ENCODE measurements at regions not wholly inside any gene's neighbourhood (a gene's known extent, or its start where the extent isn't known, plus 50 kb on each side); places are given as distances from the start of the nearest gene placed in this dataset.
A peak's percentile ranks its signal among the peaks of the same experiment; 100 is the strongest.

DNA sequence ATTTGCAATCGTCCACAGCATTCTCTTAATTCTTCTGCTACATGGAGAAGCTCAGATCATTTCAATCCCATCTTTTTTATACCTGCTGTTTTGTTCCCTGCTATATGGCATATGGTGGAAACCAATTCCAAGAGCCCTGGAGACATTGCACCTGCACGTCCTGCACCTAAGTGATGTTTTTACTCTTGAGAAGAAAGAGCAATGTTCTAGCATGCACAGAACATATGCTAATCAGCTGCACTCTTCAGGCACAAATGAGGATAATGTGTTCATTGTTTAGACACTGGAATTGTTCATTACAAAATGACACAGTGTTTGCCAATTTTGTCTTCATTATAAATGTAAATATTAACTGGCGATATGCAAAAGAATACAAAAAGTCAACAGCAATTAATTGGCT lies 935.8 kb downstream of the TLE4 start:
- Histone ChIP-seq H3K27me3 (ENCODE audit: control insufficient read depth in 3 of 3, insufficient read depth in 3 of 3, low read depth in 1 of 3, low read length in 3 of 3) (no peaks in the 10 kb centered on the region), H3K36me3 (replicated peaks in 1 of 2; ENCODE audit: control insufficient read depth in 2 of 2, insufficient read depth in 2 of 2, low read length in 2 of 2) (no peaks in the 10 kb centered on the region), H3K18ac (ENCODE audit: low read length) (no peak overlapping the region), H3K27ac (replicated peaks; ENCODE audit: low read length) (no peak overlapping the region), H4K8ac (ENCODE audit: low read depth, low read length) (no peak overlapping the region), H3K4me1 (ENCODE audit: control insufficient read depth in 2 of 2, insufficient read depth in 1 of 2, low read depth in 1 of 2, low read length in 2 of 2) (peaks cover 0 to 5% of the 10 kb centered on the region in 2 donors), H4K91ac (ENCODE audit: low read depth, low read length, poor library complexity) (no peak overlapping the region), H3K79me1 (ENCODE audit: low read depth, low read length) (no peaks in the 10 kb centered on the region), H3K9me3 (replicated peaks in 1 of 2; ENCODE audit: control insufficient read depth in 2 of 2, insufficient read depth in 1 of 2, low read depth in 1 of 2, low read length in 2 of 2) (no peaks in the 10 kb centered on the region), H2AK5ac (ENCODE audit: low read depth, low read length) (no peak overlapping the region), H3K4me2 (ENCODE audit: insufficient read depth, low read length, poor library complexity, severe bottlenecking) (no peak overlapping the region), H3K9ac (ENCODE audit: low read depth, low read length, poor library complexity) (no peak overlapping the region), H2BK120ac (ENCODE audit: low read depth, low read length) (no peak overlapping the region), H3K14ac (ENCODE audit: low read length) (no peak overlapping the region), H3K23ac (ENCODE audit: low read depth, low read length, poor library complexity) (no peak overlapping the region), H3K4ac (ENCODE audit: low read length) (no peak overlapping the region), H2AFZ (ENCODE audit: low read length) (no peak overlapping the region), H2BK12ac (ENCODE audit: low read length) (no peak overlapping the region), H2BK5ac (ENCODE audit: low read length) (no peak overlapping the region), H3K4me3 (ENCODE audit: low read length in 2 of 2) (no peak overlapping the region), H2BK15ac (ENCODE audit: low read length) (no peak overlapping the region)
- no CpG with 5 or more reads among the region's 3 CpGs for WGBS, 2 donors (ENCODE audit: extremely low coverage in 2 of 2, insufficient read length in 2 of 2, insufficient replicate concordance in 1 of 2)
- no peak for DNase-seq (ENCODE audit: low spot score)

DNA sequence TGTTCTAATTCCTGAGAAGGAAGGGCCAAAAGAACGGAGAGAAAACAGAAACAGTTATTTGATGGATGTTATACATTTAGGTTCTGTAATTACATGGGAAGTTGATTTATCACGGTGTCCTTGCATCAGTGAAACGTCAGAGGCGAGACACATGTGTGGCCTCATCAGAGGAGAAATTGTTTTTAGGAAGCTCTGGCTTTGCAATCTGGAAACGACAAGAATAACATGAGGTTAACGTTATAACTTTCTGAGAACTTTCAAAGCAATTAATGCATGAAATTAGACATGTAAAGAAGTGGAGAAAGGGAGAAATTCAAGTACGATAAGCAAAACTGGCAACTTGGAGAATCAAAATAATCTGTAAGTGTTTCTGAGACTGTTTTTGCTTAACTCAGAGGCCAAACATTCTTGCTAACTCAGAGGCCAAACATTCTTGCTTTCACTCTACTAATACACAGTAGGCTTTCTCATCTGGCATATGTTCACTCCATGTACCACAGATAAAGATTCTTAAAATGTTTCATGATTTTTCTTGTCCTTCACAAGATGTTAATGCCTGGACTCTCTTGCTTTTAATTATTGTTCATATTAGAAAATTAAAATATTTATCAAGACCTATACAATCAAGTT lies 933.0 kb downstream of the TLE4 start:
- Histone ChIP-seq H3K4me2 (ENCODE audit: insufficient read depth, low read length, poor library complexity, severe bottlenecking) (no peak overlapping the region), H3K27ac (replicated peaks; ENCODE audit: low read length) (no peak overlapping the region), H3K18ac (ENCODE audit: low read length) (no peak overlapping the region), H3K23ac (ENCODE audit: low read depth, low read length, poor library complexity) (no peak overlapping the region), H3K9me3 (replicated peaks in 1 of 2; ENCODE audit: control insufficient read depth in 2 of 2, insufficient read depth in 1 of 2, low read depth in 1 of 2, low read length in 2 of 2) (no peaks in the 10 kb centered on the region), H3K14ac (ENCODE audit: low read length) (no peak overlapping the region), H4K8ac (ENCODE audit: low read depth, low read length) (no peak overlapping the region), H2BK12ac (ENCODE audit: low read length) (no peak overlapping the region), H3K4me3 (ENCODE audit: low read length in 2 of 2) (no peak overlapping the region), H2BK120ac (ENCODE audit: low read depth, low read length) (no peak overlapping the region), H2BK15ac (ENCODE audit: low read length) (no peak overlapping the region), H3K9ac (ENCODE audit: low read depth, low read length, poor library complexity) (no peak overlapping the region), H2AK5ac (ENCODE audit: low read depth, low read length) (no peak overlapping the region), H2AFZ (ENCODE audit: low read length) (no peak overlapping the region), H3K4me1 (ENCODE audit: control insufficient read depth in 2 of 2, insufficient read depth in 1 of 2, low read depth in 1 of 2, low read length in 2 of 2) (peaks cover 0 to 5% of the 10 kb centered on the region in 2 donors), H3K36me3 (replicated peaks in 1 of 2; ENCODE audit: control insufficient read depth in 2 of 2, insufficient read depth in 2 of 2, low read length in 2 of 2) (no peaks in the 10 kb centered on the region), H2BK5ac (ENCODE audit: low read length) (no peak overlapping the region), H3K4ac (ENCODE audit: low read length) (no peak overlapping the region), H3K27me3 (ENCODE audit: control insufficient read depth in 3 of 3, insufficient read depth in 3 of 3, low read depth in 1 of 3, low read length in 3 of 3) (no peaks in the 10 kb centered on the region), H4K91ac (ENCODE audit: low read depth, low read length, poor library complexity) (no peak overlapping the region), H3K79me1 (ENCODE audit: low read depth, low read length) (no peaks in the 10 kb centered on the region)
- no CpG with 5 or more reads among the region's 7 CpGs for WGBS, 2 donors (ENCODE audit: extremely low coverage in 2 of 2, insufficient read length in 2 of 2, insufficient replicate concordance in 1 of 2)
- DNase-seq (ENCODE audit: low spot score): no peak

DNA sequence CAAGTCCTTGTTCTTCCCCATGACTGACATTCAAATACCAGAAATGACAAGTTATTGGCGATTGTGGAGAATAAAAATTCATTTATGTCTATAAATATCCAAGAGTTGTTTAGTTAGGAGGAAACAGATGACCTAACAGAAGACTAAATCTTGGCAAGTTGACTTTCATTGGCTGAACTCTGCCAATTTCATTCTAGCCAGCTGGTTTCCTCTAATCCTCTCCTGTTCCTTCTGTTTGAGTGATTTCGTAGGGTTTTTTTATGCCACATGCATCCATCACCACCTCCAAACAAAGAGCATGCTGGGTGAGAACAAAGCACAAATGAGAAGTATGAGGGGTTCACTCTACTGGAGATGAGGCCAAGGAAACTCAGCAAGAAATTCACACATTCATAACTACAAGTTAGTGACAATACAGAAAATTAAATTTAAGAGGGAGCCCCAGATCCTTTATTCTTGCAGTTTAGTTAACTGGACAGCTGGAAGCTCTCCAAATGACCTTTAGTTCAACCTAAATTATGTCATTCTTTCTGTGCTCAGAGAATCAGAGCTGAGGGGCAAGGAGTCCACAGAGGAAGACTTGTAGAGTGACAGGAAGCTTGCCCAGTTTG lies 932.0 kb downstream of the TLE4 start:
- H3K27me3 ChIP-seq (ENCODE audit: control insufficient read depth in 3 of 3, insufficient read depth in 3 of 3, low read depth in 1 of 3, low read length in 3 of 3): no peaks in the 10 kb centered on the region
- H3K4me1 ChIP-seq (ENCODE audit: control insufficient read depth in 2 of 2, insufficient read depth in 1 of 2, low read depth in 1 of 2, low read length in 2 of 2): peaks cover 0 to 5% of the 10 kb centered on the region in 2 donors
- H3K4me3 ChIP-seq (ENCODE audit: low read length in 2 of 2): no peak overlapping the region
- DNase-seq (ENCODE audit: low spot score): no peak
- H3K18ac ChIP-seq (ENCODE audit: low read length): no peak overlapping the region
- no peaks in the 10 kb centered on the region for H3K36me3 ChIP-seq (replicated peaks in 1 of 2; ENCODE audit: control insufficient read depth in 2 of 2, insufficient read depth in 2 of 2, low read length in 2 of 2)
- H4K91ac ChIP-seq (ENCODE audit: low read depth, low read length, poor library complexity): no peak overlapping the region
- H4K8ac ChIP-seq (ENCODE audit: low read depth, low read length): no peak overlapping the region
- WGBS, 2 donors (ENCODE audit: extremely low coverage in 2 of 2, insufficient read length in 2 of 2, insufficient replicate concordance in 1 of 2): no CpG with 5 or more reads among the region's 2 CpGs
- no peak overlapping the region for H3K27ac ChIP-seq (replicated peaks; ENCODE audit: low read length)
- H3K9me3 ChIP-seq (replicated peaks in 1 of 2; ENCODE audit: control insufficient read depth in 2 of 2, insufficient read depth in 1 of 2, low read depth in 1 of 2, low read length in 2 of 2): no peaks in the 10 kb centered on the region
- H2AFZ ChIP-seq (ENCODE audit: low read length): peak overlapping the region; percentile 57
- H3K14ac ChIP-seq (ENCODE audit: low read length): no peak overlapping the region
- no peak overlapping the region for H2BK120ac ChIP-seq (ENCODE audit: low read depth, low read length)
- H3K4me2 ChIP-seq (ENCODE audit: insufficient read depth, low read length, poor library complexity, severe bottlenecking): no peak overlapping the region
- H3K9ac ChIP-seq (ENCODE audit: low read depth, low read length, poor library complexity): no peak overlapping the region
- no peak overlapping the region for H3K4ac ChIP-seq (ENCODE audit: low read length)
- no peak overlapping the region for H2AK5ac ChIP-seq (ENCODE audit: low read depth, low read length)
- H2BK12ac ChIP-seq (ENCODE audit: low read length): no peak overlapping the region
- no peak overlapping the region for H3K23ac ChIP-seq (ENCODE audit: low read depth, low read length, poor library complexity)
- no peaks in the 10 kb centered on the region for H3K79me1 ChIP-seq (ENCODE audit: low read depth, low read length)
- no peak overlapping the region for H2BK15ac ChIP-seq (ENCODE audit: low read length)
- no peak overlapping the region for H2BK5ac ChIP-seq (ENCODE audit: low read length)

DNA sequence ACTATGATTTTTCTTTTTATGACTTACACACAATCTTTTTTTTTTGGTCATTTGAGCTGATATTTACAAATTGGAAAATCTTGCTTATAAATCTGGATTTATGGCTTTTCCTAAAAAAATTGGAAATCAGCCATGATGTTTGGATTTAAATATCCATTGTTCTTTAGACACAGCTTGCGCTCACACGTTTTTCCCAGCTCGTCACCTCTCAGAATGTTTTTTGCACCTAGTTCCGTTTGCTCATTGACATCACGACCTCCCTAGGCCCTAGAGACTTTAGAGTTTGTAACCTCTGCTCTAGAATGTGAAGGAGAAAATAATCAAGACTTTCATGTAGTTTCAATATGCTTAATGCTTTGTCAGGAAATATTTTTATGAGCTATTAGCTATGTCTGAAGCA lies 930.5 kb downstream of the TLE4 start:
- Histone ChIP-seq H3K23ac (ENCODE audit: low read depth, low read length, poor library complexity) (no peak overlapping the region), H3K4ac (ENCODE audit: low read length) (no peak overlapping the region), H3K9me3 (replicated peaks in 1 of 2; ENCODE audit: control insufficient read depth in 2 of 2, insufficient read depth in 1 of 2, low read depth in 1 of 2, low read length in 2 of 2) (no peaks in the 10 kb centered on the region), H2BK5ac (ENCODE audit: low read length) (no peak overlapping the region), H2AK5ac (ENCODE audit: low read depth, low read length) (no peak overlapping the region), H2BK12ac (ENCODE audit: low read length) (no peak overlapping the region), H4K8ac (ENCODE audit: low read depth, low read length) (no peak overlapping the region), H3K4me3 (ENCODE audit: low read length in 2 of 2) (no peak overlapping the region), H2AFZ (ENCODE audit: low read length) (no peak overlapping the region), H3K14ac (ENCODE audit: low read length) (no peak overlapping the region), H3K4me2 (ENCODE audit: insufficient read depth, low read length, poor library complexity, severe bottlenecking) (no peak overlapping the region), H2BK15ac (ENCODE audit: low read length) (no peak overlapping the region), H3K27ac (replicated peaks; ENCODE audit: low read length) (no peak overlapping the region), H3K36me3 (replicated peaks in 1 of 2; ENCODE audit: control insufficient read depth in 2 of 2, insufficient read depth in 2 of 2, low read length in 2 of 2) (no peaks in the 10 kb centered on the region), H3K27me3 (ENCODE audit: control insufficient read depth in 3 of 3, insufficient read depth in 3 of 3, low read depth in 1 of 3, low read length in 3 of 3) (no peaks in the 10 kb centered on the region), H3K4me1 (ENCODE audit: control insufficient read depth in 2 of 2, insufficient read depth in 1 of 2, low read depth in 1 of 2, low read length in 2 of 2) (peaks cover 0 to 7% of the 10 kb centered on the region in 2 donors), H3K79me1 (ENCODE audit: low read depth, low read length) (no peaks in the 10 kb centered on the region), H3K9ac (ENCODE audit: low read depth, low read length, poor library complexity) (no peak overlapping the region), H2BK120ac (ENCODE audit: low read depth, low read length) (no peak overlapping the region), H4K91ac (ENCODE audit: low read depth, low read length, poor library complexity) (no peak overlapping the region), H3K18ac (ENCODE audit: low read length) (no peak overlapping the region)
- WGBS, 2 donors (ENCODE audit: extremely low coverage in 2 of 2, insufficient read length in 2 of 2, insufficient replicate concordance in 1 of 2): no CpG with 5 or more reads among the region's 5 CpGs
- DNase-seq (ENCODE audit: low spot score): no peak
